K562 (cell line): ENCODE measurements at regions not wholly inside any gene's neighbourhood (a gene's known extent, or its start where the extent isn't known, plus 50 kb on each side); places are given as distances from the start of the nearest gene placed in this dataset.

Experiments used
- ATAC-seq: fragments of 200-7000 bp; cut with Tn5 transposase; 3 replicates; pipeline ENCODE4 v1.9.1; 2020; ENCODE audit warnings: moderate library complexity
- BruUV-seq: library from RNA; stranded (reverse); fragments of 400-500 nt; replicated peaks from 2 replicates; lab custom pipeline; 2021; lab: Mats Ljungman, UMichigan
- CTCF ChIA-PET: fragments of 300-600 bp; formaldehyde crosslinking; extraction: SDS; loops from one replicate; lab custom pipeline; 2021; ENCODE audit warnings: low intra/inter-chr PET ratio; lab: Yijun Ruan, JAX
- POLR2A ChIA-PET: fragments of 300-600, 350-650 bp; sonication (Branson Sonifier 250); formaldehyde crosslinking; extraction: SDS; loops from one replicate; lab custom pipeline; 2021; ENCODE audit warnings: antibody characterized with exemption, inconsistent platforms; lab: Yijun Ruan, JAX
- DNase-seq, 4 experiments: peaks; one replicate each; pipeline versions ENCODE4 v3.0.0 to v3.0.0-alpha.2; 2011 to 2018; ENCODE audit warnings: low spot score in 3 of 4, mixed read lengths in 3 of 4; ENCODE audit errors: extremely low read depth in 1 of 4
- FAIRE-seq: peaks from 2 replicates; lab custom pipeline; 2011; peaks lifted over from hg19 to GRCh38; lab: Jason Lieb, UNC
- H2AFZ ChIP-seq: 2 replicates; pipeline ENCODE4 v1.6.0; 2011; ENCODE audit warnings: low read depth, low read length, control low read depth, inconsistent platforms
- H3K27ac ChIP-seq: fragments of 200-600 bp; 3 replicates; pipeline ENCODE4 v1.8.0; 2011; ENCODE audit warnings: low read depth, mild to moderate bottlenecking, control low read depth, inconsistent platforms, low read length, moderate library complexity, mixed read lengths; ENCODE audit errors: extremely low read depth
- H3K27me3 ChIP-seq, 2 experiments: fragments of 300-600 bp in 1 of 2; 2 replicates in 1 of 2; 3 replicates in 1 of 2; pipeline versions ENCODE4 v1.6.0 to v1.8.0; 2011; ENCODE audit warnings: inconsistent platforms in 2 of 2, low read length in 2 of 2, mild to moderate bottlenecking in 1 of 2, mixed read lengths in 1 of 2, moderate library complexity in 1 of 2; ENCODE audit not compliant: control insufficient read depth in 2 of 2, insufficient read depth in 2 of 2
- H3K36me3 ChIP-seq: fragments of 300-600 bp; 3 replicates; pipeline ENCODE4 v1.8.0; 2011; ENCODE audit warnings: mild to moderate bottlenecking, low read length, inconsistent platforms; ENCODE audit not compliant: control insufficient read depth, insufficient read depth
- H3K4me1 ChIP-seq, 2 experiments: fragments of 200-600 bp in 1 of 2; replicated peaks in 1 of 2; 2 replicates in 1 of 2; 3 replicates in 1 of 2; pipeline versions ENCODE4 v1.5.1 to v1.8.0; 2011; ENCODE audit warnings: inconsistent platforms in 2 of 2, low read length in 2 of 2, mild to moderate bottlenecking in 1 of 2, mixed read lengths in 1 of 2, moderate library complexity in 1 of 2; ENCODE audit not compliant: control insufficient read depth in 2 of 2, insufficient read depth in 2 of 2
- H3K4me2 ChIP-seq: 2 replicates; pipeline ENCODE4 v1.6.1; 2011; ENCODE audit warnings: low read length, control low read depth, inconsistent platforms, mixed read lengths; ENCODE audit not compliant: insufficient read depth
- H3K4me3 ChIP-seq: fragments of 200-600 bp; sonication (generic), shearing (Covaris generic); 2 replicates; pipeline ENCODE4 v1.5.1; 2016; ENCODE audit warnings: control low read depth, inconsistent platforms
- H3K79me2 ChIP-seq: fragments of 200-600 bp; 3 replicates; pipeline ENCODE4 v1.8.0; 2011; ENCODE audit warnings: low read length, inconsistent platforms; ENCODE audit not compliant: control insufficient read depth, insufficient read depth
- H3K9ac ChIP-seq, 2 experiments: 2 replicates each; pipeline versions ENCODE4 v1.6.0 to v1.6.1; 2011; ENCODE audit warnings: low read depth in 2 of 2, low read length in 2 of 2, control low read depth in 1 of 2, inconsistent platforms in 1 of 2, mild to moderate bottlenecking in 1 of 2, mixed read lengths in 1 of 2; ENCODE audit not compliant: insufficient read depth in 1 of 2
- H3K9me1 ChIP-seq: one replicate; pipeline ENCODE4 v1.6.0; 2011; ENCODE audit warnings: inconsistent platforms, mild to moderate bottlenecking, low read length, moderate library complexity; ENCODE audit not compliant: control insufficient read depth, insufficient read depth
- H3K9me3 ChIP-seq: replicated peaks from 2 replicates; pipeline ENCODE4 v1.5.1; 2011; ENCODE audit warnings: low read depth, low read length, inconsistent platforms; ENCODE audit not compliant: control insufficient read depth, insufficient read depth
- H4K20me1 ChIP-seq: replicated peaks from 2 replicates; pipeline ENCODE4 v1.6.1; 2011; ENCODE audit warnings: low read length, inconsistent platforms, mixed read lengths; ENCODE audit not compliant: control insufficient read depth, insufficient read depth
- ARID2 ChIP-seq: fragments of 450-650 bp; IDR thresholded peaks from 2 replicates; pipeline ENCODE4 v1.6.1; 2017; ENCODE audit warnings: antibody characterized with exemption, mild to moderate bottlenecking
- EWSR1 ChIP-seq: fragments of 450-650 bp; IDR thresholded peaks from 2 replicates; pipeline ENCODE4 v1.6.1; 2018; ENCODE audit warnings: borderline replicate concordance, mild to moderate bottlenecking, low read depth, moderate library complexity; ENCODE audit not compliant: partially characterized antibody
- MEIS2 ChIP-seq: fragments of 450-650 bp; IDR thresholded peaks from 2 replicates; pipeline ENCODE4 v1.6.1; 2014; ENCODE audit warnings: mild to moderate bottlenecking; ENCODE audit not compliant: partially characterized antibody
- SMAD2 ChIP-seq: fragments of 150-350 bp; IDR thresholded peaks from 2 replicates; pipeline ENCODE4 v1.6.1; 2014; ENCODE audit warnings: low read depth, mild to moderate bottlenecking, low read length
- ZNF274 ChIP-seq: IDR thresholded peaks from 2 replicates; pipeline ENCODE4 v1.6.1; 2011; ENCODE audit warnings: low read depth, mild to moderate bottlenecking, low read length, moderate library complexity, borderline replicate concordance
- ZNF3 ChIP-seq: fragments of 250-450 bp; sonication (Bioruptor Pico); IDR thresholded peaks from 2 replicates; pipeline ENCODE4 v1.5.0; 2021; ENCODE audit warnings: mild to moderate bottlenecking, moderate library complexity
- ZNF586 ChIP-seq: fragments of 450-650 bp; formaldehyde crosslinking; conservative IDR thresholded peaks from 2 replicates; pipeline ENCODE4 v1.4.0; 2020; ENCODE audit warnings: mild to moderate bottlenecking, moderate library complexity
- WGBS: fragments of 100-300 bp; shearing (Covaris generic); methylation state at CpG from one replicate; pipeline ENCODE4 v1.1.6; 2016; ENCODE audit warnings: low coverage, mixed read lengths; ENCODE audit not compliant: insufficient coverage; ENCODE audit errors: missing lambda C conversion rate; 5-methylcytosine and 5-hydroxymethylcytosine counted together
- in situ Hi-C: fragments of 300-500 bp; cut with MboI; formaldehyde crosslinking; loops from 4 replicates; pipeline ENCODE4 v1.15.0; 2018; ENCODE audit warnings: inconsistent platforms, mixed read lengths
- intact Hi-C: fragments of 100-400 bp; cut with micrococcal nuclease; formaldehyde crosslinking; loops from 2 replicates; pipeline ENCODE4 v1.14.2; 2022
- TF ChIP-seq, protein P1 (sequence below): fragments of 450-650 bp; formaldehyde crosslinking; IDR thresholded peaks from 2 replicates; pipeline ENCODE4 v1.4.0; 2022; ENCODE audit warnings: mild to moderate bottlenecking, moderate library complexity
- TF ChIP-seq, protein P2 (sequence below), 2 experiments: fragments of 450-650 bp; IDR thresholded peaks; 2 replicates each; pipeline ENCODE4 v1.6.1; 2016; ENCODE audit warnings: mild to moderate bottlenecking in 2 of 2, borderline replicate concordance in 1 of 2, low read depth in 1 of 2, moderate library complexity in 1 of 2
- TF ChIP-seq, protein P3 (sequence below): sonication (generic); formaldehyde crosslinking; IDR thresholded peaks from 2 replicates; pipeline ENCODE4 v1.8.0; 2022; ENCODE audit warnings: missing genetic modification reagents, mild to moderate bottlenecking, borderline replicate concordance
- TF ChIP-seq, protein P4 (sequence below): fragments of 200-800 bp; sonication (Bioruptor generic); IDR thresholded peaks from 2 replicates; pipeline ENCODE4 v1.6.1; 2017; ENCODE audit warnings: missing genetic modification characterization, missing compliant biosample characterization

DNA sequence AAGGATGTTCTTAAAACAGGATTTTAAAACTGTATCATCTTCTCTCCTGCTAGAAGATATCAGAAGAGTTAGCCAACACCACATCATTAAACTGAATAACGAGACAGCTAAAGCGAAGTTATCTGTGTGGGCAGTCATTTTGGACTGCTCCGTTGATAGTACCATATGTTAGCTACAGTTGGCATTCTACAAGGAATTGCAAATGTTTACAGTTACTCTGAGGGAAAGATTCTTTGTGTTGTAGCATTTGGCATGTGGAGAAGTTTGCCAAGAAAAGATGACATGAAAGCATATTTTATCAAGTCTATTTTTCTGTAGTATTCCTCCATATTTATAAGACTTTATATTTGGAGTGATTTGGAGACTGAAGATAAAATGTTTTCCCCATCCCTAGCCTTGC is 464.4 kb upstream of the POM121L12 start:
- no peaks in the 10 kb centered on the region for H4K20me1 ChIP-seq
- no peaks in the 10 kb centered on the region; the same call in 1 of the 2 replicates for H3K9me3 ChIP-seq
- no peaks in the 10 kb centered on the region for H3K36me3 ChIP-seq
- no peak overlapping the region for H3K4me3 ChIP-seq
- WGBS: 0% methylated on average over 3 of the region's 3 CpGs
- in situ Hi-C loops: no loop called here
- intact Hi-C loops: no loop called here
- no peak for TF ChIP-seq ZNF3 (CRISPR knock-in tag)
- no peak for TF ChIP-seq MEIS2
- TF ChIP-seq, protein P1, sequence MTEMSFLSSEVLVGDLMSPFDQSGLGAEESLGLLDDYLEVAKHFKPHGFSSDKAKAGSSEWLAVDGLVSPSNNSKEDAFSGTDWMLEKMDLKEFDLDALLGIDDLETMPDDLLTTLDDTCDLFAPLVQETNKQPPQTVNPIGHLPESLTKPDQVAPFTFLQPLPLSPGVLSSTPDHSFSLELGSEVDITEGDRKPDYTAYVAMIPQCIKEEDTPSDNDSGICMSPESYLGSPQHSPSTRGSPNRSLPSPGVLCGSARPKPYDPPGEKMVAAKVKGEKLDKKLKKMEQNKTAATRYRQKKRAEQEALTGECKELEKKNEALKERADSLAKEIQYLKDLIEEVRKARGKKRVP (CRISPR knock-in tag): no peak
- TF ChIP-seq, protein P2, sequence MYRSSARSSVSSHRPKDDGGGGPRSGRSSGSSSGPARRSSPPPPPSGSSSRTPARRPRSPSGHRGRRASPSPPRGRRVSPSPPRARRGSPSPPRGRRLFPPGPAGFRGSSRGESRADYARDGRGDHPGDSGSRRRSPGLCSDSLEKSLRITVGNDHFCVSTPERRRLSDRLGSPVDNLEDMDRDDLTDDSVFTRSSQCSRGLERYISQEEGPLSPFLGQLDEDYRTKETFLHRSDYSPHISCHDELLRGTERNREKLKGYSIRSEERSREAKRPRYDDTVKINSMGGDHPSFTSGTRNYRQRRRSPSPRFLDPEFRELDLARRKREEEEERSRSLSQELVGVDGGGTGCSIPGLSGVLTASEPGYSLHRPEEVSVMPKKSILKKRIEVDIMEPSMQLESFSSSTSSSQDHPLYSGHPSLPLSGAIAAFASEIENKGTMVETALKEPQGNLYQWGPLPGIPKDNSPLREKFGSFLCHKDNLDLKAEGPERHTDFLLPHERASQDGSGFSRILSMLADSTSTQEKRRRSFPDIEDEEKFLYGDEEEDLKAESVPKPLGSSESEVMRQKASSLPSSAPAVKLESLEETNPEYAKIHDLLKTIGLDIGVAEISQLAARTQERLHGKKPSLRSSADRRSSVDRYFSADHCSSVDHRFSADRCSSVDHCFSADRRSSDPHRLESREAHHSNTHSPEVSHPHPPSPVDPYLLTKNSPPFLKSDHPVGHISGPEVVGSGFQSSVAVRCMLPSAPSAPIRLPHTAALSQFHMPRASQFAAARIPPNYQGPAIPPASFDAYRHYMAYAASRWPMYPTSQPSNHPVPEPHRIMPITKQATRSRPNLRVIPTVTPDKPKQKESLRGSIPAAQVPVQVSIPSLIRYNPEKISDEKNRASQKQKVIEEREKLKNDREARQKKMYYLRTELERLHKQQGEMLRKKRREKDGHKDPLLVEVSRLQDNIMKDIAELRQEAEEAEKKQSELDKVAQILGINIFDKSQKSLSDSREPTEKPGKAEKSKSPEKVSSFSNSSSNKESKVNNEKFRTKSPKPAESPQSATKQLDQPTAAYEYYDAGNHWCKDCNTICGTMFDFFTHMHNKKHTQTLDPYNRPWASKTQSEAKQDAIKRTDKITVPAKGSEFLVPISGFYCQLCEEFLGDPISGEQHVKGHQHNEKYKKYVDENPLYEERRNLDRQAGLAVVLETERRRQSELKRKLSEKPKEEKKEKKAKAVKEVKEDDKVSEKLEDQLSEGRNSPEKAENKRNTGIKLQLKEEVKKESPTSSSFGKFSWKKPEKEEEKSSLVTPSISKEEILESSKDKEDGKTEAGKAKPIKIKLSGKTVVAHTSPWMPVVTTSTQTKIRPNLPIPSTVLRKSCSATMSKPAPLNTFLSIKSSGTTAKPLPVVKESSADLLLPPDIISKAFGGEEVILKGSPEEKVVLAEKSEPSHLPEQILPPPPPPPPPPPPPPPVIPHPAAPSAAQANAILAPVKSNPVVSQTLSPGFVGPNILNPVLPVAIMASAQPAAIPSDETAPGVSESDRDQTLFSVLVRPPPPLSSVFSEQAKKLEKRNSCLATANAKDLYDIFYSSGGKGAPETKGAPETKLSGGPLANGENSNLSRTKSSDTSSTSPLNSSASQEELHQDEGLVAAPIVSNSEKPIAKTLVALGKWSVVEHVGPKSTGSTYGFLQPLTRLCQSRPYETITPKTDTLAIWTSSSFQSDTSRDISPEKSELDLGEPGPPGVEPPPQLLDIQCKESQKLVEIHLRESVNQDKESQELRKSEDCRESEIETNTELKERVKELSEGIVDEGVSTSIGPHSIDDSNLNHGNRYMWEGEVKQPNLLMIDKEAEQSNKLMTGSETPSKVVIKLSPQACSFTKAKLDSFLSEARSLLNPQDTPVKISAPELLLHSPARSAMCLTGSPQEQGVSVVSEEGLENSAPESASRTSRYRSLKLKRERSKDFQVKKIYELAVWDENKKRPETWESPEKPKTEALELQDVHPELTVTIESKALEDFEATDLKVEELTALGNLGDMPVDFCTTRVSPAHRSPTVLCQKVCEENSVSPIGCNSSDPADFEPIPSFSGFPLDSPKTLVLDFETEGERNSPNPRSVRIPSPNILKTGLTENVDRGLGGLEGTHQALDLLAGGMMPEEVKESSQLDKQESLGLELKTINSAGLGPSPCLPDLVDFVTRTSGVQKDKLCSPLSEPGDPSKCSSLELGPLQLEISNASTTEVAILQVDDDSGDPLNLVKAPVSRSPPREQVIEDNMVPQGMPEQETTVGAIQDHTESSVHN (IDR thresholded peaks at IDR 0.05; ENCODE audit: borderline replicate concordance in 1 of 2, low read depth in 1 of 2): no peak
- no peak for TF ChIP-seq ZNF586
- TF ChIP-seq SMAD2: no peak
- TF ChIP-seq, protein P3, sequence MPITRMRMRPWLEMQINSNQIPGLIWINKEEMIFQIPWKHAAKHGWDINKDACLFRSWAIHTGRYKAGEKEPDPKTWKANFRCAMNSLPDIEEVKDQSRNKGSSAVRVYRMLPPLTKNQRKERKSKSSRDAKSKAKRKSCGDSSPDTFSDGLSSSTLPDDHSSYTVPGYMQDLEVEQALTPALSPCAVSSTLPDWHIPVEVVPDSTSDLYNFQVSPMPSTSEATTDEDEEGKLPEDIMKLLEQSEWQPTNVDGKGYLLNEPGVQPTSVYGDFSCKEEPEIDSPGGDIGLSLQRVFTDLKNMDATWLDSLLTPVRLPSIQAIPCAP (CRISPR knock-in tag): no peak
- TF ChIP-seq, protein P4, sequence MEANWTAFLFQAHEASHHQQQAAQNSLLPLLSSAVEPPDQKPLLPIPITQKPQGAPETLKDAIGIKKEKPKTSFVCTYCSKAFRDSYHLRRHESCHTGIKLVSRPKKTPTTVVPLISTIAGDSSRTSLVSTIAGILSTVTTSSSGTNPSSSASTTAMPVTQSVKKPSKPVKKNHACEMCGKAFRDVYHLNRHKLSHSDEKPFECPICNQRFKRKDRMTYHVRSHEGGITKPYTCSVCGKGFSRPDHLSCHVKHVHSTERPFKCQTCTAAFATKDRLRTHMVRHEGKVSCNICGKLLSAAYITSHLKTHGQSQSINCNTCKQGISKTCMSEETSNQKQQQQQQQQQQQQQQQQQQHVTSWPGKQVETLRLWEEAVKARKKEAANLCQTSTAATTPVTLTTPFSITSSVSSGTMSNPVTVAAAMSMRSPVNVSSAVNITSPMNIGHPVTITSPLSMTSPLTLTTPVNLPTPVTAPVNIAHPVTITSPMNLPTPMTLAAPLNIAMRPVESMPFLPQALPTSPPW: no peak
- no peak for TF ChIP-seq ZNF274
- TF ChIP-seq ARID2: no peak
- no peak for TF ChIP-seq EWSR1
- no peak overlapping the region for H3K4me2 ChIP-seq
- no peaks in the 10 kb centered on the region for H3K4me1 ChIP-seq
- no peaks in the 10 kb centered on the region for H3K9me1 ChIP-seq
- POLR2A ChIA-PET: no interaction called here
- H2AFZ ChIP-seq: no peak overlapping the region
- no TSS peak for BruUV-seq
- no peaks in the 10 kb centered on the region for H3K79me2 ChIP-seq
- no peaks in the 10 kb centered on the region for H3K27me3 ChIP-seq
- FAIRE-seq (no peak), ATAC-seq (no peak), DNase-seq (no peak)
- no peak overlapping the region for H3K27ac ChIP-seq
- H3K9ac ChIP-seq: no peak overlapping the region
- CTCF ChIA-PET: no interaction called here
